ENCODE measurements at regions not wholly inside any gene's neighbourhood (a gene's known extent, or its start where the extent isn't known, plus 50 kb on each side); places are given as distances from the start of the nearest gene placed in this dataset.
"Not testable (repeated sequence)": the region's sequence is repeated elsewhere in the genome, so short reads cannot be mapped to it uniquely, and the experiment has no call there.

- no peak for FAIRE-seq
- intact Hi-C loops (cut with DNase I), result no loop called here
These were observed 112.3 kb downstream of the MIAT start for GRCh38 chr22:26769663-26770062.

GRCh38 chr22:26770624-26771023 lies 113.2 kb downstream of the MIAT start:
- Histone ChIP-seq H3K9me3 (ENCODE audit: control insufficient read depth in 2 of 3, insufficient read depth in 1 of 3, low read length in 3 of 3) (no peaks in the 10 kb centered on the region), H3K27ac (ENCODE audit: low read depth in 2 of 2, low read length in 2 of 2) (no peak overlapping the region), H3K9ac (ENCODE audit: low read length in 3 of 3) (no peak overlapping the region), H3K27me3 (ENCODE audit: control insufficient read depth, insufficient read depth, low read length) (no peaks in the 10 kb centered on the region), H3K36me3 (ENCODE audit: control insufficient read depth in 2 of 3, insufficient read depth in 3 of 3, low read length in 3 of 3) (no peaks in the 10 kb centered on the region), H3K4me3 (ENCODE audit: low read length in 3 of 3) (no peak overlapping the region), H3K4me1 (ENCODE audit: control insufficient read depth in 2 of 3, insufficient read depth in 2 of 3, low read depth in 1 of 3, low read length in 3 of 3) (no peaks in the 10 kb centered on the region)
- intact Hi-C loops (cut with DNase I), result no loop called here
- TF ChIP-seq, protein P1, sequence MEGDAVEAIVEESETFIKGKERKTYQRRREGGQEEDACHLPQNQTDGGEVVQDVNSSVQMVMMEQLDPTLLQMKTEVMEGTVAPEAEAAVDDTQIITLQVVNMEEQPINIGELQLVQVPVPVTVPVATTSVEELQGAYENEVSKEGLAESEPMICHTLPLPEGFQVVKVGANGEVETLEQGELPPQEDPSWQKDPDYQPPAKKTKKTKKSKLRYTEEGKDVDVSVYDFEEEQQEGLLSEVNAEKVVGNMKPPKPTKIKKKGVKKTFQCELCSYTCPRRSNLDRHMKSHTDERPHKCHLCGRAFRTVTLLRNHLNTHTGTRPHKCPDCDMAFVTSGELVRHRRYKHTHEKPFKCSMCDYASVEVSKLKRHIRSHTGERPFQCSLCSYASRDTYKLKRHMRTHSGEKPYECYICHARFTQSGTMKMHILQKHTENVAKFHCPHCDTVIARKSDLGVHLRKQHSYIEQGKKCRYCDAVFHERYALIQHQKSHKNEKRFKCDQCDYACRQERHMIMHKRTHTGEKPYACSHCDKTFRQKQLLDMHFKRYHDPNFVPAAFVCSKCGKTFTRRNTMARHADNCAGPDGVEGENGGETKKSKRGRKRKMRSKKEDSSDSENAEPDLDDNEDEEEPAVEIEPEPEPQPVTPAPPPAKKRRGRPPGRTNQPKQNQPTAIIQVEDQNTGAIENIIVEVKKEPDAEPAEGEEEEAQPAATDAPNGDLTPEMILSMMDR (IDR thresholded peaks at IDR 0.05; ENCODE audit: borderline replicate concordance, extremely low read depth, insufficient read depth), result no peak
- FAIRE-seq (no peak), DNase-seq (no peak)

More at GRCh38 chr22:26769663-26770062, 112.3 kb downstream of the MIAT start:
- no peak overlapping the region for H3K4me3 ChIP-seq (ENCODE audit: low read length in 3 of 3)
- DNase-seq, result no peak
- H3K27ac ChIP-seq (ENCODE audit: low read depth in 2 of 2, low read length in 2 of 2), result no peak overlapping the region
- H3K36me3 ChIP-seq (ENCODE audit: control insufficient read depth in 2 of 3, insufficient read depth in 3 of 3, low read length in 3 of 3), result no peaks in the 10 kb centered on the region
- H3K27me3 ChIP-seq (ENCODE audit: control insufficient read depth, insufficient read depth, low read length), result no peaks in the 10 kb centered on the region
- TF ChIP-seq, protein P1 (IDR thresholded peaks at IDR 0.05; ENCODE audit: borderline replicate concordance, extremely low read depth, insufficient read depth), result no peak
- no peaks in the 10 kb centered on the region for H3K9me3 ChIP-seq (ENCODE audit: control insufficient read depth in 2 of 3, insufficient read depth in 1 of 3, low read length in 3 of 3)
- H3K4me1 ChIP-seq (ENCODE audit: control insufficient read depth in 2 of 3, insufficient read depth in 2 of 3, low read depth in 1 of 3, low read length in 3 of 3), result no peaks in the 10 kb centered on the region
- no peak overlapping the region for H3K9ac ChIP-seq (ENCODE audit: low read length in 3 of 3)

- FAIRE-seq; H3K4me1 ChIP-seq (ENCODE audit: control insufficient read depth in 2 of 3, insufficient read depth in 2 of 3, low read depth in 1 of 3, low read length in 3 of 3); H3K9me3 ChIP-seq (ENCODE audit: control insufficient read depth in 2 of 3, insufficient read depth in 1 of 3, low read length in 3 of 3); H3K9ac ChIP-seq (ENCODE audit: low read length in 3 of 3); H3K36me3 ChIP-seq (ENCODE audit: control insufficient read depth in 2 of 3, insufficient read depth in 3 of 3, low read length in 3 of 3); H3K27me3 ChIP-seq (ENCODE audit: control insufficient read depth, insufficient read depth, low read length); intact Hi-C loops (cut with DNase I); H3K27ac ChIP-seq (ENCODE audit: low read depth in 2 of 2, low read length in 2 of 2); H3K4me3 ChIP-seq (ENCODE audit: low read length in 3 of 3); DNase-seq: not testable (repeated sequence)
These were observed 115.7 kb downstream of the MIAT start for GRCh38 chr22:26773054-26773453.

DNA sequence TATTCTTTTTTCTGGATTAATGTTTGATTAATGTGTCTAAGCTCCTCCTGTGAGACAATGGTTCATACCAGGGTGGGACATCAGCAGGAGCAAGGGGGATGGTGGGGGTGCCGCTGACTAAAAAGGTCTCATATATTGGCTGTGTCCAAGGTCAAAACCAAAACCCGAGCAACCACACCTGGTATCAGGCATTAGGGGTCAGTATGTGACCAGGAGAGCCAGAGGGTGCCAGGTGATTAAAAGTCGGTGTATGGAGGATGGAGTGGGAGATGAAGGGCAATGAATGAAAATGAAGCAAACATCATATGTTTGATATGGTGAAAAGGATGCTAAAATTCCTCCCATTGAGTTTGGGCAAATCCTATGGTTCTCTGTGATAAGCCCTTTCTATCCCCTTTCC lies 118.0 kb downstream of the MIAT start:
- Histone ChIP-seq H3K27ac (ENCODE audit: low read depth in 2 of 2, low read length in 2 of 2) (no peak overlapping the region), H3K4me3 (ENCODE audit: low read length in 3 of 3) (no peak overlapping the region), H3K36me3 (ENCODE audit: control insufficient read depth in 2 of 3, insufficient read depth in 3 of 3, low read length in 3 of 3) (peaks cover 0 to 6% (median 5%) of the 10 kb centered on the region in 3 donors), H3K9me3 (ENCODE audit: control insufficient read depth in 2 of 3, insufficient read depth in 1 of 3, low read length in 3 of 3) (peaks cover 0 to 6% (median 0%) of the 10 kb centered on the region in 3 donors), H3K4me1 (ENCODE audit: control insufficient read depth in 2 of 3, insufficient read depth in 2 of 3, low read depth in 1 of 3, low read length in 3 of 3) (peaks cover 0 to 3% (median 0%) of the 10 kb centered on the region in 3 donors), H3K27me3 (ENCODE audit: control insufficient read depth, insufficient read depth, low read length) (no peaks in the 10 kb centered on the region), H3K9ac (ENCODE audit: low read length in 3 of 3) (no peak overlapping the region)
- no peak for DNase-seq
- FAIRE-seq, result no peak
- intact Hi-C loops (cut with DNase I), result no loop called here
- TF ChIP-seq, protein P1 (IDR thresholded peaks at IDR 0.05; ENCODE audit: borderline replicate concordance, extremely low read depth, insufficient read depth), result no peak

All from kidney (tissue), 13 donors.